ENCODE measurements at regions not wholly inside any gene's neighbourhood (a gene's known extent, or its start where the extent isn't known, plus 50 kb on each side); places are given as distances from the start of the nearest gene placed in this dataset.

GRCh38 chr14:41498959-41499358, 107.7 kb upstream of the LRFN5 start:
- no peak overlapping the region for H3K56ac ChIP-seq (ENCODE audit: insufficient read length, low read depth, low read length)
- no peak overlapping the region for H4K5ac ChIP-seq (ENCODE audit: insufficient read length, low read depth, low read length)
- H2BK5ac ChIP-seq (ENCODE audit: insufficient read length, low read length): no peak overlapping the region
- H3K9ac ChIP-seq (ENCODE audit: extremely low read depth, insufficient read length, low read length): no peak overlapping the region
- H3K27me3 Mint-ChIP-seq (ENCODE audit: low read depth): no peaks in the 10 kb centered on the region
- no peaks in the 10 kb centered on the region for H3K9me3 ChIP-seq (ENCODE audit: control insufficient read depth, low read depth, low read length)
- no peak for TF ChIP-seq CTCF (conservative IDR thresholded peaks at IDR 0.05)
- H3K27ac Mint-ChIP-seq: no peak overlapping the region
- no peaks in the 10 kb centered on the region for H3K79me2 ChIP-seq (ENCODE audit: insufficient read depth, low read length)
- no peak overlapping the region for H2BK120ac ChIP-seq (ENCODE audit: low read depth, low read length, poor library complexity, severe bottlenecking)
- no peaks in the 10 kb centered on the region for H4K20me1 ChIP-seq (ENCODE audit: control insufficient read depth, insufficient read depth, insufficient read length)
- H3K4me2 ChIP-seq (ENCODE audit: insufficient read depth, insufficient read length, low read length): no peak overlapping the region
- no peaks in the 10 kb centered on the region for H3K4me1 ChIP-seq (ENCODE audit: insufficient read depth, low read length)
- DNase-seq: no peak
- H3T11ph ChIP-seq (ENCODE audit: low read length): no peak overlapping the region
- H3K23ac ChIP-seq (ENCODE audit: insufficient read length, low read depth, low read length): no peak overlapping the region
- no peaks in the 10 kb centered on the region for H3K79me1 ChIP-seq (ENCODE audit: insufficient read depth, low read depth, low read length, poor library complexity, severe bottlenecking)
- H2AK5ac ChIP-seq (ENCODE audit: insufficient read length, low read length): no peak overlapping the region
- H3K36me3 Mint-ChIP-seq (ENCODE audit: insufficient read depth in 1 of 3, low read depth in 3 of 3): no peaks in the 10 kb centered on the region
- H3K27ac ChIP-seq (ENCODE audit: insufficient read length, low read depth, low read length): no peak overlapping the region
- no peak overlapping the region for H2BK12ac ChIP-seq (ENCODE audit: insufficient read length, low read depth, low read length)
- H3K9me3 Mint-ChIP-seq: no peaks in the 10 kb centered on the region
- no peak overlapping the region for H3K14ac ChIP-seq (ENCODE audit: insufficient read depth, low read length)
- H3K4me1 Mint-ChIP-seq: no peaks in the 10 kb centered on the region
- H4K8ac ChIP-seq (replicated peaks; ENCODE audit: insufficient read length, low read depth, low read length): no peak overlapping the region
- H3K4ac ChIP-seq (ENCODE audit: low read depth, low read length): no peak overlapping the region
- no peak overlapping the region for H2AFZ ChIP-seq (ENCODE audit: low read length)
- no peak overlapping the region for H2BK20ac ChIP-seq (ENCODE audit: low read depth, low read length, poor library complexity, severe bottlenecking)
- no peaks in the 10 kb centered on the region for H3K27me3 ChIP-seq (ENCODE audit: insufficient read depth, low read length)
- no peaks in the 10 kb centered on the region for H3K23me2 ChIP-seq (ENCODE audit: insufficient read length, low read depth, low read length, poor library complexity, severe bottlenecking)
- H3K4me3 Mint-ChIP-seq: no peak overlapping the region
- no peak overlapping the region for H4K91ac ChIP-seq (ENCODE audit: insufficient read length, low read depth, low read length)
- WGBS (ENCODE audit: extremely low coverage, insufficient read length, low lambda C conversion rate): no CpG with 5 or more reads among the region's 2 CpGs
- no peak overlapping the region for H3K18ac ChIP-seq (ENCODE audit: insufficient read length, low read depth, low read length)
- H2BK15ac ChIP-seq (ENCODE audit: low read depth, low read length): no peak overlapping the region
